Urothelium cell line (cell line): ENCODE measurements at regions not wholly inside any gene's neighbourhood (a gene's known extent, or its start where the extent isn't known, plus 50 kb on each side); places are given as distances from the start of the nearest gene placed in this dataset.

Source experiments
- DNase-seq: peaks from one replicate; pipeline ENCODE4 v3.0.0; 2011; ENCODE audit warnings: low spot score, mixed read lengths
- FAIRE-seq: peaks from 2 replicates; lab custom pipeline; 2011; peaks lifted over from hg19 to GRCh38; lab: Jason Lieb, UNC

DNA sequence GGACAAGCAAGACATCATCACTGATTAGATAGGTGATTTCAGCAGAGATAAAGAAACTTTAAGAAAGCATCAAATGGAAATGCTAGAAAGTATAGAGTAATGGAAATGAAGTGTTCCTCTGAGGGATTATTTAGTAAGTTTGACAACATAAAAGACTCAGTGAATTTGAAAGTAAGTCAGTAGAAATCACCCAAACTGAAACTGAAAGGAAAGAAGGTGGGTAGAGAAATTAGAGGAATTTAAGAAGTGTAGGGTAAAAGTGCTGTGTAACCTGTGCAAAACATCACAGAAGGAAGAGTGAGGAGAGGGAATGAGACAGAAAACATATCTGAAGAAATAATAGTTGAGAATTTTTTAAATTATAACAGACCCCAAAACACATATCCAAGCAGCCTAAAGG, 343.1 kb downstream of the CBLN2 start:
- FAIRE-seq (no peak), DNase-seq (no peak)

DNA sequence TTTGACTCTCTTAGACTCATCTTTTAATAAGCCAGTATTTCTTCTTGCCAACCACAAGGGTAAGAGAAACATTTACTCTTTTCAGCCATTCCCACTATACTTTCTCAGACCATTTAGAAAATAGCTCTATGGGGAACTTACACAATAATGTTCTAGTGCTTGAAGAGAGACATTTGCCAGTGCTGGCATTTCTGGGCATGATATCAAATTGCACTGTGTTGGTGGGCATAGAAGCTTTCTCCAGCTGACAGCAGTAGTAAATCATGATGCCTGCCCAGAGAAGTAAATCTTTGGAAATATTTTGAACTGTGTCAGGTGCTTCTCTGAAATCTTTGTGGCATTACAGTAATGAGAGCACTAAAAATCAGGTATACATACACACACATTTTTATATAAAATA, 346.6 kb downstream of the CBLN2 start:
- FAIRE-seq (no peak), DNase-seq (no peak)

DNA sequence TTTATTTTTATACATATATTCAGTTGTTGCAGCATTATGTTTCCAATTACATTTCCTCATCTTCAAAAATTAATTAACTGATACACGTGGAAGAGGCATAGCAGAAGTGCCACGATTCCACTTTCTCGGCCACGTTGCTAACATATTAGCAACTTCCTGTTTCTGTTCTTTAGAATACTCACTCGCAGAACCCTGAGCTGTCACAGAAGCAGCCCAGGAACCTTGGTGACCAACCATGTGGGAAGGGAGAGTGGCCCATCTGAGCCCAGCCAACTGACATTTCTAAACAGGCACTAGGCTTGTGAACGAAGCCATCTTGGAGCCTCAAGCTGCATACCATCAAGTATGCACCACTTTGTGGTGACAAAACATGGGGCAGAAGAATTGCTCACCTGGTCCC, 350.1 kb downstream of the CBLN2 start:
- FAIRE-seq (no peak), DNase-seq (no peak)

DNA sequence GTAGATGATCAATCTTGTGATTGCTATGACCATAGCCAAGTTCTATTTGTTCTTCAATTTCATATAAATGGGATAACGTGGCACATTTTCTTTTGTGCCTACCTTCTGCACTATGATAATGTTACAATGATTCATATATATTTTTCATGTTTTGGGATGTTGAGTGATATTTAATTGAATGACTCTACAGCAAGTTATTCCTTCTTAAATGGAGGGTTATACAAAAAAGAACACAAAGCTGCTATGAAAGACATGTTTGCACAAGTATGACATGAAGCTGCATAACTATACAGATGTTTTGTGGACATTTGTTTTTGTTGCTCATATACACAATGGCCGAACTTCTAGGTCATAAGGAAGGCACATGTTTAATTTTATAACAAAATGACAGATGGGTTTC, 356.2 kb downstream of the CBLN2 start:
- FAIRE-seq = no peak
- no peak for DNase-seq

DNA sequence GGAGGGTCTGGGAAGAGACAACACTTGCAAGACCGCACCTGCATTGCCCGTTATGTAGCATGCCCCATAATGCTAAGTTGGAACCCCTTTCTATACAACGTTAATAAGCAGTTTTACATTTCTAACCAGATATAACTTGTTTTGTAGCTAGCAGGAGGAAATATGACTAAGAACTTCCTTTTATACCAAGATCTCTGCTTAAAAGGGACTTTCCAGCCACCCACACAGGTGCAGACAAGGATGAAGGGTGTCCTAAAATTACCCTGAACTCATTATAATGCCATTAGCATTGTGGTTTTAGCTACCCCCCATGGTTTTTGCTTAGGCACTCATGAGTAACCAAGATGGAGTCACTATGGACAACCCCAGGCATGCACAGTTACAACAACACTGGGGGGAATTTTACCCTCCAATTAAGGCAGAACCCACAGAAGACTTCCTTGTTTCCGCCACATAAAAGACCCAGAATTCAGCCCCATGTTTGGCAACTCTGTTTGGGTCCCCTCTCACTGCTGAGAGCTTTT, 362.8 kb downstream of the CBLN2 start:
- DNase-seq (no peak), FAIRE-seq (no peak)

DNA sequence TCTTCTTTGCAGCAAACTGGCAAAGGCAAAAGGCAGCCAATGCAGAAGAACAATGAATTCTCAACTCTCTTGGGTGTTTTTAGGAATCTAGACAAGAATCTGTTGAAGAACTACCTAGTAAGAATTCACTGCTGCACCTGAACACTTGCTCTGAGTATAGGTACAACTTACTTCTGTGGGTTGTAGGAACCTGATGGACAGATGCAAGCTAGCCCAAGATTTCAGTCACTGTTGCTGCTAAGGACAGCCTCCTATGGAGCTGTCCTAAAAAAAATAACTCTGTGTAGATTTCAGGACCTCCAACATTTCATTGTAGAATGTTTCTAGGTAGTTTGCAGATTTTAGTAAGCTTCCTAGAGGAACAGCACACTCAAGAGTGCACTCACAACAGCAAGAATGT, 363.5 kb downstream of the CBLN2 start:
- DNase-seq (no peak), FAIRE-seq (no peak)

DNA sequence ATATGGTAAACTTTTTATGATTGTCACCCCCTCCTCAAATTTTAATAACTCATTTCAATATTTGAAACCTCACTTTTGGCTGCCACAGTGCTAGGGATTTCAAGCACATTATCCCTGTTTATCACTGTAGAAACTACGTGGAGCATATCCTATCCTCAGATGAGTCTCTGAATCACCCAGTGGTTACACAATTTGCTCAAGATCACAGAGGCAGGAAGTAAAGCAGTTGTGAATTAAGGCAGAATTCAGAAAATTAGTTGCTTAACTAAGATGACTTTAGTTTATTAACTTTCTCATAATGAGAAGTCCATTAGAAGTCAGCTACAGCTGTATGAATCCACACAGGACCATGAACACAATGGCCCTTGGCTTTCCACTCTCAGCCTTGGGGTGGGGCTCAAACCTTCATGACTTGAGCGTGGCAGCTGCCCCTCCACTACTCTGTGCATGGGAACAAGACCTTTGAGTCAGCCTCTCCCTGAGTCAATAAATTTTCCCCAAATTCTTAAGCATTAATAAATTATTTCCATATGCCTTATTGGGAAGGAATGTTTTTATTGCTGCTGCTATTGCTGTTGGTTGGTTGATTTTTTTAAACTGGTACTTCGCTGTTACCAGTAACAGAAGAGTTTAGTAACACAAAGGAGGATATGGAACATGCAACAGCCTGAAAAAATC, 369.0 kb downstream of the CBLN2 start:
- DNase-seq = no peak
- no peak for FAIRE-seq

DNA sequence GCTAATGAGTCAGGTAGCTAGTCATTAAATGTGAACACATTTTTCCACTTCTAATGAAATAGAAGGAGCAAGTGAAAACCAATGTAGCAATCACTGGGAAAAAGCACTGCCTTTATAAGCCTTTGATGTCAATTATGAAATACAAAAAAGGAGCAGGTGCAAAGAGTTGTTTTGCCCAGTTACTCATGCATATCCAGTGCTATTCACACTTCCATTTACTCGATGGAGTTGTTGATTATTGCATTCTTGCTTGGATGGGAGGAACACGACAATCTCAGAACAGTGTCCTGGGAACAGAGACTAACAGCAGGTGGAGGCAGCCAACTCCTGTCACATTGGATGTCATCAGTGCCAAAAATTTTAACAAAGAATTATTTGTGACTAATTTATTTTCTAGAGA, 372.5 kb downstream of the CBLN2 start:
- DNase-seq (no peak), FAIRE-seq (no peak)

DNA sequence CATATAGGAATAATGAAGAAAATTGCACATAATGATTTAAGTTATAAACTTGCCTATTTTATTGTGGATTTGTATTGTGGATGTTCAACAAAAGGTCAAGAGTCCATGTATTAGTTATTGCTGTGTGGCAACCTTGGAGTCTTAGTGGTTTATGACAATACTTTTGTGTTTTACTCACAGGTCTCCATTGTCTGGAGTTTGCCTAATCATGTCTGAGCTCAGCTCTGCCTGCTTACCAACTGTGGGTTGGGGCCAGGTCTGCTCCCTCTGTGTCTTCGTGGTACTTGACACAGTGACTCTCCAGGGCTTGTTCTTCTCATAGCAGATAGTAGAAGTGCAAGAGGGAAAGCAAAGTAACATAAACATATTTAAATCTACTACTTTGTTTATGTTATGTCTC, 382.5 kb downstream of the CBLN2 start:
- no peak for FAIRE-seq
- peak; percentile 11 for DNase-seq

DNA sequence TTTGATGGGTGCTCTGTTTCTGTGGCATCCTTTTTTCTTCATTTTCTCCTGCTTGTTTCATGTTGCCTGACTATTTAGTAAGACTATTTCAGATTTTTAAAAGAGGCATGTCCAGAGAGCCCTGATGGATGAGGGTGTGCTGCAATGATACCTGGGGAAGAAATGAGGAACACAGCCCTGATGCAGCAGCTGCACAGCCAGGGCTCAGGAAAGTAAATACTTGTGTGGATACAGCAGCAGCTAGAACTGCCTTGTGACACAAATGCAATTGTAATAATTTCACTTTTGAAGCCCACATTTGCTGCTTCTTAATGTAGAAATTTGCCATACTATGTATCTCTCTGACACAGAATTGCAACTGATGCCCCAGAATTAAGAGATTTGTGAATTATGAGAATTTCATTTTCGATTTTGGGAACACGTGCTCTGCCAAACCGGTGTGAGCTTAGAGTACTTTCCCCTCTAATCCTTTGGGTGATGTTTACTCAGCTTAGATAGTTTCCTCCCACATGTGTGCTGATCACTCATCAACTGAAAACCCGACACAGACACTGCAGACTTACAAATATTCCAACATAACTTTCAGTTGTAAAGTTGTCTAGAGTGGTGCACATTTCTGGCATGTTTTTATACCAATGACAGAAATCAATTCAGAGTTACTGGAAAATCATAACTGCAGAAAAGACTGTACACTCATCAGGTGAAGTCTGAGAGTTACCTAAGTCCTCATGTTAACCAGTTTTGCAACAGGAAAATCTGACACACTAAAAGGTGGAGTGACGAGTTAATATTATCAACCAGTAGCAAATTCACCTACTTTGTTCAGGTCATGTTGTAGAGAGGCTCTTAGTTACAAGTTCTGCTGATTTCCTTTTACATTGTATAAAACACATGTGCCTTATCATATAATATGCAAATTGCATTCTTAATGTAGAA, 383.4 kb downstream of the CBLN2 start:
- DNase-seq = no peak
- no peak for FAIRE-seq

DNA sequence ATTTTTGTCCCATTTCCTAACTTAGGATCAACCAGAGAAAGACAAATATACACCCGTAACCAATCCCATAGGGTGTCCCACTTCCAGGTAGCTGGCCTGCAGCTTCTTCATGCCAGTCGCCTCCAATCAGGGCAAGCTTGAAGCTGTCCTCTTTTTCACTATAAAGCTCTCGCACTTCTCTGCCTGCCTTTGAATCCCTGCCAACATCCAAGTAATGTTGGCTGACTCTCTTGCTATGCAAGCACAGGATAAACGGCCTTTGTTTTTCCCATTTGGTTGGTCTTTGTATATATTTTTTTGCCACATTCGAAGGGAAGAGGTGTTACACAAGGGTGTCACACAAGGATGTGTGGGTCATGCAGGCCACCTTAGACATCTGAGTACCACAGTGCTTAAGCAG, 388.8 kb downstream of the CBLN2 start:
- DNase-seq = no peak

DNA sequence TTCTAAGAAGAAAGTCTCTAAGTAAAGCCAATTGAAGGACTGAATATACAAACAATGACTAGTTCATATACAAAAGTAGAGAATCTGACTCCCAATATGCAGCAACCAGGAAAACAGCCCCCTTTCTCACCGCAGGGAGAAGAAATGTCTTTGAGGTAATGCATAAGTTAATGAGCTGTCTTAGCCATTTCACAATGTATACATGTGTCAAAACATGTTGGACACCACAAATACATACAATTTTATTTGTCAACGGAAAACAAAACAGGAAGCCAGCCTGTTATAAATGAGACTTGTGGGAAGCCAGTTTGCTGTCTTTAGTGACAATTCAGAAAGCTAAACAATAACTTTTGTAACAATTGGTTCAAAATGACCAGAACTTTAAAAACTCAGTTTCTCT, 389.2 kb downstream of the CBLN2 start:
- FAIRE-seq = no peak

More for the DNA sequence above, 388.8 kb downstream of the CBLN2 start:
- no peak for FAIRE-seq

DNA sequence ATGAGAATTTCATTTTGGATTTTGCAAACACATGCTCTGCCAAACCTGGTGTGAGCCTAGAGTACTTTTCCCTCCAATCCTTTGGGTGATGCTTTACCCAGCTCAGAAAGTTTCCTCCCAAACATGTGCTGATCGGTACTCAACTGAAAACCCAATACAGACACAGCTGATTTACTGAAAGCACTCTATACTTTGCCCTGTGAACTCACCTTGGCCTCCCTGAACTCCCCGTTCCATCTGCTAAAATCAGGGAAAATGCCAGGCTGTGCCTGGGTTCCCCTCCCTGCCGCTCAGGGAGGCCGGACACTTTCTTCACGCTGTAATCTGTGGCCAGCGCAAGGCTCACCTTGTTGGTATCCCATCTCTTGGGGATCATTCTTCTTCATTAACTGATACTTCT, 391.2 kb downstream of the CBLN2 start:
- no peak for DNase-seq
- FAIRE-seq = no peak

More for the DNA sequence above, 389.2 kb downstream of the CBLN2 start:
- no peak for DNase-seq

DNA sequence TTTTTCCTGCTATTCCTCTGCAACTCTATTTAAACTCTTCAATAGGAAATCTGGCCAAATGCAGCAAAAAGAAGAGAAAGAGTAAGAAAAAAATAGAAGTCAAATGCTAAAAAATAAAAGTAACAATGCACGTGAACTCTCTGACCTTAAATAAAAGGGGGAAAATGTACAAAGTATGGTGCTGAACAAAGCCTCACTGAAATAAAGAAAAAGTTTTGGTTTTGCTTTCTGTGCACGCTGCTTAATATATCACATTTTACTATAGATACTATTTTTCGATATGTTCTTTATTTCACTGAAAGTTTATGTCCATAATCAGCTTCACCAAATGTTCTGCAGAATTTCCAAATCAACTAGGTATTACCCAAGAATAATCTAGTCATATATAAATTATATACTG, 396.3 kb downstream of the CBLN2 start:
- FAIRE-seq (no peak), DNase-seq (no peak)

DNA sequence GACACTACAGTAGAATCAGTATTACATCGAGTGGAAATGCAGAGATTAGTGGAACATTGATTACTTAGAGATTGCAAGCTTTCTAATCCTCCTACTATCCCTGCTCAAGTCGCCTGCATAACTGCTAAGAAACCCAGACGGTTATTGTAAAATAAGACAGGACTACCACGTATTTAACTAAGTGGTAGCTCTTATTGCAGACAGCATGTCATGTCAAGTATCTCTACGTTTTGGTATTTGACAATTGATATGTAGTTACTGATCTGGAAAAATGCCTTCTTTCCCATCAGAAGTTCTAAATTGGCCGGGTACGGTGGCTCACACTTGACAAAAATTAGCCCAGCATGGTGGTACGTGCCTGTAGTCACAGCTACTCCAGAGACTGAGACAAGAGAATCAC, 404.1 kb downstream of the CBLN2 start:
- FAIRE-seq (no peak), DNase-seq (no peak)

DNA sequence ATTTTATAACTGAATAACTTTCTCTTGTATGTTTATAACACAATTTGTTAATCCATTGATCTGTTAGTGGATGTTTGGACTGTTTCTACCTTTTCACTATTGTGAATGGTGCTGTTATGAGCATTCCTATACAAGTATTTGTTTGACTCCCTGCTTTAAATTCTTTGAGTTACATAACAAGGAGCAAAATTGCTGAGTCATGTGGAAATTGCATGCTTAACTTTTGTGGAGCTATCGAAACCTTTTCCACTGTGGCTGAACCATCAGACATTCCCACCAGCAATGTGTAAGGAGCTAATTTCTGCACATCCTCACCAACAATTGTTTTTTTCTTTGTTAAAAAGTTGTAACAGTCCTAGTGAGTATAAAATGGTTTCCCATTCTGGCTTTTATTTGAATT, 415.5 kb downstream of the CBLN2 start:
- peak; percentile 5 for DNase-seq

DNA sequence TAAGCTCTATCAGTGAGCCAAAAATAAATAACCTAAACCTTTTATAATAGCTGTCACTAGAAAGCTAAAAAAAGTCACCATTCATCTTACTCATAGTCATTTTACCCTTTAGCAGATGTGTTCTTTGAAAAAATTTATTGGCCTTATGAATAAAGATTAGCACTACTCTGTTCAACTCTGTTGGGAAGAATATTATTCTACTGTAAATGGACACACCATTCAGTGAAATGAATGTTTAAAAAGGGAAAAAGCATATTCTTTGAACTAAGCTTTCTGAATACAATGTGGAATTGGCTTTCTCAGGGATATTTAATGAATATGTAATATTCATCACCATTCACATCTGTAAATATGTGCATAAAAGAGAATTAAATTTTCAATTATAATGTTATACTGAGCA, 422.0 kb downstream of the CBLN2 start:
- DNase-seq (no peak), FAIRE-seq (no peak)

More for the DNA sequence above, 415.5 kb downstream of the CBLN2 start:
- FAIRE-seq = no peak

DNA sequence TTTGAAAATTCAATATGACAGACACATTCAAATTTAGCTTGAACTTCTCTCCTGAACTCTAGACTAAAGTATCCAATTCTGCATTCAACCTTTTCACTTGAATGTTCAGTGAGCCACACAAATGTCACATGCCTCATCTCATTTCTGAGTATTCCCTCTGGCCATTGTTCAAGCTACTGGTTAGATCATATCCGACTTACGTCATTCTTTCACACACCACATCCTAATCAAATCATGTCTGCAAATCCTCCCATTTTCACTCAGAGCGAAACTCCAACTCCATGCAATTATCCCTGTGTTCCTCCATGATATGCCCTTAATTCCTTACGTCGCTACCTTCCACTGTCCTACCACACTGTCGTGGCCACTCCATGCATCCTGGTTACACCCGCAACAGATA, 425.1 kb downstream of the CBLN2 start:
- FAIRE-seq = no peak

DNA sequence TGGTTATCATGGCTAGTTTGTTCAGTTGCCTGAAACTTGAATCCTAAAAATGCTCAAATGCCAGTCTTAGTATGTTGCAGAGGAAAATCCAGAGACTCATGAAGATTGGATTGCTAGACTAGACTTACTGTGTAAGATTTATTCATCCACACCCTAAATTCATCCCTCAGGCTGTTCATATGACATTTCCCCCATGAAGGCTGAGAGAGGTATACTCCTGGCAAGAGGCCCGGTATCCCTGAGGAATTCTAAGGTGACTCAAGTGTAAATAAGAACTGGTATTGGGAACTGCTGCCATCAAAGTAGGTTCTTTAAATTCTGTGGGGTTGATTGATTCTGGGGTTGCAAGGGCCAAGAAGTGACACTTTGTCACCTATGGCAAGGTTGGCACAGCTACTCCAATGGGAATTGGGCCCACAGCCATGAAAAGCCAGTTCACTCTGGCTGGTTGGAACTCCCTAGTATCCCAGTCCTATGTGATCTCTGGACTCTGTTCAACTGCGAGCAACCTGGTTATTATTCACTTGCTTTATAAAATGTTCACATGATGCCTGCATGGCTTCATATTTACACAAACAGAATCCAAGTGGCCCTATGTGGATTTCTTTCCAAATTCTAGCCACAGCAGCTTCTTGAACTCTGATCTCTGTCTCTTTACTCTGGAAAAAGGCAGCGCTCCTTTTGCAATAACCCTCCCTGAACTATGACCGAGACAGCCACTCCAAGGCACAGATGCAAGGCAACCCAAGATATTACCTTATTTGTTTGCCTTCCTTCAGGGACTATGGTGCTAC, 429.1 kb downstream of the CBLN2 start:
- no peak for DNase-seq
- no peak for FAIRE-seq

More for the DNA sequence above, 425.1 kb downstream of the CBLN2 start:
- no peak for DNase-seq

DNA sequence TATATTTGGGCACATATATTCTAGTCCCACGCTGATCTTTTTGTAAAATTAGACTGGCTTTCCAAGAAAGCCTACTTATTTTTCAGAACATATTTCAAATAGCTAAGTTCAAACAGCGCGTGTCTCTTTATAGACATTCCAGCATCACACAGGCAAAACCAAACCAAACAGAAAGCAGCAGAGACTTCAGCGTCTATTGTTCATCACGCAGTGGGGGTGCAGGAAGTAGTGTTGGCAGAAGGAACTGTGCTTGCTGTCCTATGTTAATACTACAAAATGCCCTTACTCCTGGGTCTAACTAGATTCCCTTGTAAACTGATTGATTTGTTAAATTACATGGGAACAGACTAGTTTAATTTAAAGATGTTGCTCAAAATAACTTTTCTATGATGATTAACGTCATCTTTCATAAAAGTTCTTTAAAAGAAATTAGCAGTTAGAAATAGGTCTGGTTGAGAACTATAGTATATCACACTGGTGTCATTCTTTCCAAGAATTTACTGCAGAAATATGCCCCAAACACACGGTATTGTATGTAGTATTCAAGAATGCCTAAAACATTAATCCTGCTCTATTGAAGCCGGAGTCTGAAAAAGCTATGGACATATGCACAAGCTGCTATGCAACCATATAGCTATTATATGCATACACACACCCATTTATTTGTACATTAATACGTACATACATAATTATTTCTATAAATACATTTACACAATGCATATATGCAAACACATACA, 436.3 kb downstream of the CBLN2 start:
- FAIRE-seq = no peak
- peak; percentile 23 for DNase-seq
